GM21717 (cell line): ENCODE measurements at regions not wholly inside any gene's neighbourhood (a gene's known extent, or its start where the extent isn't known, plus 50 kb on each side); places are given as distances from the start of the nearest gene placed in this dataset.
"Not testable (repeated sequence)": the region's sequence is repeated elsewhere in the genome, so short reads cannot be mapped to it uniquely, and the experiment has no call there.

Experiments
- ATAC-seq: cut with Tn5 transposase; IDR thresholded peaks from one replicate; pipeline ENCODE4 v1.9.1; 2021; ENCODE audit warnings: mild to moderate bottlenecking, moderate library complexity; ENCODE audit not compliant: unreplicated experiment

DNA sequence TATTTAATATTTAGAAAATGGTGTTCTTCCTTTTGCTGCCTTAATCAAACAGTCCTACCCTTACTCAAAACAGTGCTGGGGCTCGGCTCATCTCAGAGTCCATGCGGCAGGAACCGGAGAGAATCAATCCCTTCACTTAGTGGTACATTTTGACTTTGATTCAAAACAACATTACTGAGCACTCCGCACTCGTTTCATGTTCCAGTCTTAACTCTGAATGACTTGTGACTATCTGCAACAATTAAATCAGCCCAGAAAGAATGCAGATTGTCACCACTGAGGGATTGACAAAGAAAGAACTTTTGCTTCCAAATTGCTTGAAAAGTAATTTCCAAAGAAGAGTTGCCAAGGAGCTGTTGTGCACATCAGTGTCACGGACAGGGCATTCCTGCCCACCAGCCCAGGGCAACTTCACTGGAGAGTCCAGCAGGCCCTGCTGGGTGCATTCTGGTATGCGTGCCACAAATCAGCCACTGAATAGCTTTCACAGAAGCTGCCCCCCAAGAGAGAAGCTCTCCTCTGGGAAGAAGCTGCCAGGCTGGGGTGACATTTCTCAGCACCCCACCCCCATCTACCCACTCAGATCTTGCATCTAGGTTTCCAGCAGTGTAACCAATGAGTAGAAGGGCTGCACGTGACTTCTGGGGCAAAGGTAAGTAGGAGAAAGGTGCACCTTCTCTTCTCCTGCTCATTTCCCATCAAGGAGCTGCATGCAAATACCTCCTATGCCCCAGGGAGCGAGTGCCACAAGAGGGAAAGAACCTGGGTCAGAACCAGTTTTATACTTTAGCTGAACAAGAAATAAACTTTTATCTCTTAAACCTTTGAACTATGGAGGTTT is 84.6 kb upstream of the ATP8B1 start:
- ATAC-seq, result no peak

DNA sequence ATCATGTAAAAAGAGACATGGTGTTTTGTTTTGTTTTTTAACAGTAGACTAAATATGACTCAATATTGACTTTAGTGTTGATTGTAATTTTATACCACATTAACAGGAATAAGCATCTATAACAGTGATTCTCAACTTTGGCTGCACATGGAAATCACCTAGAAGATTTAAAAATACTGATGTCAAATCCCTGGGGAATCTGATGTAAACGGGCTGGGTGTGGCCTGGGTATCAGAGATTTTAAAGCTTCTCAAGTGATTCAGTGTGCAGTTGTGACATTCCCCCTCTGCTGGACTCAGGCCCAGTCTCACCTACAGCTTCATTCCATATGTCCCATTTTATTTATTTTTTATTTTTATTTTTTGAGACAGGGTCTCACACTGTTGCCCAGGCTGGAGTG is 82.8 kb upstream of the ATP8B1 start:
- no peak for ATAC-seq

DNA sequence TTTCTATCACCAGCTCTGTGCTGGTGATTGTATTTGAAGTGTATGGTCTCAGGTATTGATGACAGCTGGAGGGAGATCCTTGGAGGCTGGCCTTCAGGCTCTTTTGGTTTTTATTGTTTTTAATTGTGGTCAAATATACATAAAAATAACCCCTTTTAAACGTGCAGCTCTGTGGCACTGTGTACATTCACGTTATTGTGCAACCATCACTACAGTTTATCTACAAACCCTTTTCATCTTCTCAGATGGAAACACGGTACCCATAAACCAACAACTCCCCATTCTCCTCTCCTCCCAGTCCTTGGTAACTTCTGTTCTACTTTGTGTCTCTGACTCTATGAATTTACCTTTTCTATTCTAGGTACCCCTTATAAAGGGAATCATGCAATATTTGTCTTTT is 79.3 kb upstream of the ATP8B1 start:
- ATAC-seq, result no peak

DNA sequence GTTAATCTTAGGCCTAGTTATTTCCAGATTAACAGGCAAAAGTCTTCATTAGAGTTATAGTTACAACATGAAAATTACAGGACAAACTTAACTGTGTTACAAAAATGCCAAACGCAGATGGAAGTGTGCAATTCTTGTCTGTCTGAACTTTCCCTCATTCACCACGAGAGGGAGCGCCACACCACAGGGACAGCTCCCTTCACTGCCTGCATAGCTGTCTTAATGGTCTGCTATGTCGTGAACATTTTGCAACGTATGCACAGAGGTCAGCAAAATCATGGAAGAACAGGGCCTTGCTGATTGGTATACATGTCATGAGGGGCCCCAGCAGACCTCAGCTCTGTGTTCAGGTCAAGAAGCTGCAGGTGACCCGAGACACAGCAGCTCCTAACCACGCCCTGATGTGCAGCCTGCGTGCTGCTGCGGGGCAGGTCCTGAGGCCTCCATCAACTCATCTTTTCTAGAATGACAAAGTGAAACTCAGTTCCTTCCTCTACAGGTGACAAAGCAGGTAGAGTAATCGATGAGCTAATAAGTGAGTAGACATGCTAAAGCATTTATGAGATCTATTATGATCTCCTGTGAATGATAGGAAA is 78.8 kb upstream of the ATP8B1 start:
- ATAC-seq, result peak; percentile 73

DNA sequence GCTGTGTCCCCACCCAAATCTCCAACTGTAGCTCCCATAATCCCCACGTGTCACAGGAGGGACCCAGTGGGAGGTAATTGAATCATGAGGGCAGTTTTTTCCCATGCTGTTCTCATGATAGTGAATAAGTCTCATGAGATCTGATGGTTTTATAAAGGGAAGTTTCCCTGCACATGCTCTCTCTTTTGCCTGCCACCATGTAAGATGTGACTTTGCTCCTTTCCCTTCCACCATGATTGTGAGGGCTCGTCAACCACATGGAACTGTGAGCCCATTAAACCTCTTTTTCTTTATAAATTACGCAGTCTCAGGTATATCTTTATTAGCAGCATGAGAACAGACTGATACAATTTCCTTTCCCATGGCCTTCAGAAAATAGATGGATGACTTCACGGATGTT is 76.8 kb upstream of the ATP8B1 start:
- not testable (repeated sequence) for ATAC-seq

DNA sequence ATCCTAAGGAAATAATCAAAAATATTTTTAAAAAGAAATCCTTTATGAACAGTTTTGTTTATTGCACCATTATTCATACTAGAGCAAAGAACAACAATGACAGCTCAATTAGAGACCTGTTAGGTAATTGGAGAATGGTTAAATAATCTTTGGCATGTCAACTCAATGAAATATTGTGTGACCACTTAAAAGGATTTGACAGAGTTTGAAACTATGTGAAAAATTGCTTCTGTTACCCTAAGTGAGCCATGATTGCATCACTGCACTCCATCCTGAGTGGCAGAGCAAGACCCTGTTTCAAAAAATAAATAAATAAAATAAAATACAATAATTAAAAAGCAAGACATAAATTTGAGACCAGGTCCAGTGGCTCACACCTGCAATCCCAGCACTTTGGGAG is 66.1 kb upstream of the ATP8B1 start:
- ATAC-seq, result no peak

DNA sequence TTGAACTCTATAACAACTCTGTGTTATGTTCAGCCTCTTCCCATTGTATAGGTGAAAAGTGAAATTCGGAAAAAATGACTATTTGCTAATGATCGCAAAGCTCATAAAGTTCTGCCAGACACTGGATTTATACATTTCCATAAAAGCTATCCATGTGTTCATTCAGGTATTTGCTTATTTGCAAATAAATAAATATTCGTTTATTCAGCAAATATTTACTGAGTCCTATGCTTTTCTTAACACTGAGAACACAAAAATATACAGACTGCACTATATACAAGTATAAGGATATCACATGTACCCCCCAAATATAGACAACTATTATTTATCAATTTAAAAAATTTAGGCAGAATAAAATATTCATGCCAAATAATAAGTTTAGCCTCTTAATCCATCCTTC is 63.2 kb upstream of the ATP8B1 start:
- ATAC-seq, result no peak

DNA sequence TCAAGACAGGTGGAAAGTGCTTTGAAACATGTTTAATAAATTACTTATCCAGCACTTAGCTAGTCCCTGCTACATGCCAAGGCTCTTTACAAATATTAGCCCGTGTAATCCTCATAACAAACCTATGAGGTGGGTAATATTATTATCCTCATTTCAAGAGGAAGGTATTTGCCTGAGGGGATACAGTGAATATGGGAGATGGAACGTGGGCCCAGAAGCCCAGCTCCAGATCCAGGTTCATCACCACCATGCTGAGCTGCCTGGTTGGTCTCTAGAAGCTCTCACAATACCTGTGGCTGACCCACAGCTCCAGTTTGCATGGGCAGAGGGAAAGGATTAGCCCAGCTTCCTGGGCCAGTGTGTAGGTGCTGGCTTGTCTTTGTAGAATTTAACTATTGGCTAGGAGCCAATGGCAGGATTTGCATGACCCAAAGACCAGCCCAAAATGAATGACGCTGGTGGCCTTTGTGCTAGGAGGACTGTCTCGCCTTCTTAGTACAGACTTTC is 61.6 kb upstream of the ATP8B1 start:
- no peak for ATAC-seq

DNA sequence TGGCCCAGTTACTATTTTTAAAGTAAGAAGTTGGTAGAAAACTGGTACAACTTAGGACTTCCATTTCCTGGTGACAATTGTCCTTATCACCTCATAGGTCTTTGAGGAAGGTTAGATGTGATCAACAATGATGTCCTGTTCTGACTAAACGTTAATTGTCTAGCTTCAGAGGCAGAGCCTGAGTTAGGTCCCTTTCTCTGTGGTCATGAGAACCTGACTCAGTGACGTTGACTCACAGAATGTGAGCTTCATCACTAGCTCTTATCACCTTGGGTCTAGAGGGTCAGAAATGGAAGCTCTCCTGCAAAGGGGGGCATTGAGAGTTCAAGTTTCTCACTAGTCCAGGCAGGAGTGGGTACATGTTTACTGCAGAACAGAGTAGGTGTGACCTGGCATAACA is 60.6 kb upstream of the ATP8B1 start:
- ATAC-seq, result no peak

DNA sequence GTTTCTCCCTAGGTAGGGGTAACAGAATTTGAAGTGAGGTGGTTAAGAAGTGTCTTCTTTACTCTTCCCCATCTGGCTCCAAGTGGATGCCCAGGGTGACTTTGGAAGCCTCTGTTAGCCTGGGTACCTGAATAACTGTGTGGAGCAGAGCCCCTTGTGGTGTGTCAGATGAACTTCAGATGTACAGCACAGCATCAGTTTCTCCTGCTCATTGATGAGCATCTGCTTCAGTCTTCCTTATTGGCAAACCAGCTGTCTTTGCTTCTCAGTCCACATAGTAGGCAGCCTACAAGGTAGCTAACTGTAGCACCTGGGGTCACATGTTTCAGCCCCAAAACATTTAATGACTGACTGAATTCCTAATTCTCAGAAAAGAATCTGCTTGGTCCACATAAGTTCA is 56.2 kb upstream of the ATP8B1 start:
- peak; percentile 68 for ATAC-seq

DNA sequence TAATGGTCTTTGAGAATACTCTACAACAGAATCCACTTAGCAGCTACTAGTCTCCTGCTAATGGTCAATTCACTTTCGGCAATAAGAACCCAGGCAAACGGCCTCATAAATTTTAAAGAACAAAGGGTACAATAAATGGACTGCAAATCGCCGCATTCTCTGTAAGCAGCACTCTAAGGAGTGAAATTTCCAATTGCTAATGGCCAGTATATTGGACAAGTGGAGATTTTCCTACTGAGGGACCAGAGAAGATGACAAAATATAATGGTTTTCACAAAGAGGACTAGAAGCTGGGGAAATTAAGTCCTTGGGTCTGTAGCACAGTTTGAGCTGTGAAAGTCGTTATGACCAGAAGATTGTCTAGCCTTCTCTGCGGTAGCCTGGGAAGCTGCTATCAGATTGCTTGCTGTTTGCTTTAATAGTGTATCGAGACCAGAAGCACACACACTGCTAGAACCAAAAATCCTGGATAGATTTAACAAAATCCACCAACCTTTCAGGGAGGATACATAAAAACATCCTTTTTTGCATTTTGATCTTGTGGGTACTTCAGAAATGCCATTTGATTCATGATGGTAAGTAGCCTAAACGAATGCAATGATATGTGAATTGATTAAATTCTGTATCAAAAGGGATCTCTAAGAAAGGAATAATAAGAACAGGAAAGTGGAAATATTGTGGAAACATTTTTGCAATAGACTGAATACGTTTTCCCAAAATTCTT is 53.6 kb upstream of the ATP8B1 start:
- no peak for ATAC-seq

DNA sequence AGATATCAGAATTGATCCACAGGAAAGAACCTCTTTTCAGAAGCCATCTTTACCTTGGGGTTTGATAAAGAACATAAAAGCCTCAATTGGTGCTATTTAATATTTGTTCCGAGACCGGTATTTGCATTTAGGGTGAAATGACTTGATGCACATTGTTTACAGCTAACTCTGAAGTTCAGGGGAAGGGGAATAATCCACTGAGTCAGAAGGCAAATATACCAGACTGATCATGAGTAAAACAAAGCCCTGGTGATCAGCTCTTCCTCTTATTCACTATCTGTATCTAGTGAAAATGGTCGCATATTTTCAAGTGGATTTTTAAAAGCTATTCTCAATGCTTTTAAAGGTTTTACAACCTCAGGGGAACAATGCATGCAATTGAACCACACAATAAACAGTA is 53.0 kb upstream of the ATP8B1 start:
- no peak for ATAC-seq

DNA sequence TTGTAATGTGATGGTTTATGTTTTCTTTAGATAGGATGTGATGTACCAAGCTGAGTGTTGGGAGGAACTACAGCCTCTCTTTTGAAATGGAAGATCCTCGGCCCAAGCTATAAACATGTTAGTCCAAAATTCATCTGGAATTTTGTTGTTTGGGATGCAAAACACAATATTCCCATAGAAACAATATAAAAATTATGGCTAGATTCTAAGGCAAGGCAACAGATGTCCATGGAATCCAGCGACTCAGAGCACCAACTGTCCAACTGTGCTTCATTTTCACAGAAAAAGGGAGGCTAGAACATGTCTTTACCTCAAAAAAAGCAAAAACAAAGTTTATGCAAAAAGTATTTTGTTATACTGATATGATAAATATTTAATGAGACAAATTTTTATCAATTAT is 52.4 kb upstream of the ATP8B1 start:
- ATAC-seq, result no peak

DNA sequence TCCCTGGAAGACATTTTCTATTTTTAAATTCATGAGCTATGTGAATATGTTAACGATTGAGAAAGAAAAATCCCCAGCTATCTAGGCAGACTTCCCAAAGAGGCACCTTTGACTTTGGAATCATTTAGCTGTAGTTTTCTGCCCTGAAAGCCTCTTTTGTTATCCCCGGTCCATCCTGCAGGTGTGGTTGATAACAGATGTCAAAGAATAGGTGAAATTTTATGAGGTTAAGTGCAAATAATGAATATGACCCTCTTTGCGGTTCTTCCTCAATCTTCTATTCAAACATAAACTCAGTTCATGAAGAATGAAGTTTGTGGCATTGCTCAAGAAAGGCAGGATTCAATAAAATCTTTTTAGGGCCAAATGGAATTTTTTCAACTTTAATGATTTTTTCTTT is 51.6 kb upstream of the ATP8B1 start:
- no peak for ATAC-seq

DNA sequence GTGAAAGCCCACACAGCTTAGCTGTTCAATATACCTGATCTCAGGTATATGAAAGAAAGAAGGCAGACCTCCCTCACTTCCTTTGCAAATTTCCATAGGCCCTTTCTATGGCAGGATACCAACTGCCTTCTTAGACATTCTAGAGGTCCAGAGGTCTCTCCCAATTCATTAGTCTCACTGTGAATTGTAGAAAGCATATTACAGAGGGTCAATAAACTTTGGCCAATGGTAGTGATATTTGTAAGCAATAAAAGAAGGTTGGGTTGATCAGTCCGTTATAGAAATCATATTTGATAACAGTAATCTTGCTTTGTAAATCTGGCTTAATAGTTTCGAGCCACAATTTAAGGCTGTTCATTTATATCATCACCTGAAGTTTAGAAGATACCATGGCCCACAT is 50.7 kb upstream of the ATP8B1 start:
- ATAC-seq, result no peak

DNA sequence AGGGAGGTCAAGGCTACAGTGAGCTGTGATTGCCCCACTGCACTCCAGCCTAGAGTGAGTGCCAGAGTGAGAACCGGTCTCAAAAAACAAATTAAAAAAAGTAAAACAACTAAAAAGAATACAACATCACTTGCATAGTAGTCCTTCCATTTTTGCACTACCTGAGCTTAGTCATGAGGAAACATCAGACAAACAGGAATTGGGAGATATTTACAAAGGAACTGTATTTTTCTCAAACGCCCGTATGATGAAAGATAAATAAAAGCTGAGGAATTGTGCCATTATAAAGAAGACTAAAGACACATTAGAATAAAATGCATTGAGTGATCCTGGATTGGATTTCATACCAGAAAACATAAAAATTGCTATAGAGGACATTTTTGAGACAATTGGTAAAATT is 50.0 kb upstream of the ATP8B1 start:
- ATAC-seq, result no peak
